Mesenchymal stem cell (in vitro differentiated cells and primary cell): ENCODE measurements at regions not wholly inside any gene's neighbourhood (a gene's known extent, or its start where the extent isn't known, plus 50 kb on each side); places are given as distances from the start of the nearest gene placed in this dataset.

ENCODE experiments used
- DNase-seq: peaks from one replicate; pipeline ENCODE4 v3.0.0-alpha.2; 2013
- H2AFZ ChIP-seq: one replicate; pipeline ENCODE4 v1.6.1; 2013; ENCODE audit warnings: low read depth, mild to moderate bottlenecking, control low read depth, inconsistent platforms, low read length, moderate library complexity
- H2AK5ac ChIP-seq: 2 replicates; pipeline ENCODE4 v1.6.1; 2013; ENCODE audit warnings: low read length, moderate library complexity, mild to moderate bottlenecking, inconsistent platforms; ENCODE audit not compliant: severe bottlenecking
- H2BK120ac ChIP-seq: one replicate; pipeline ENCODE4 v1.6.1; 2013; ENCODE audit warnings: low read depth, mild to moderate bottlenecking, inconsistent platforms, low read length, moderate library complexity
- H2BK12ac ChIP-seq, 2 experiments: one replicate each; pipeline ENCODE4 v1.6.1; 2013; ENCODE audit warnings: inconsistent platforms in 2 of 2, low read length in 2 of 2, mild to moderate bottlenecking in 2 of 2, moderate library complexity in 2 of 2, control low read depth in 1 of 2
- H2BK15ac ChIP-seq: one replicate; pipeline ENCODE4 v1.6.1; 2013; ENCODE audit warnings: mild to moderate bottlenecking, low read depth, inconsistent platforms; ENCODE audit not compliant: poor library complexity, severe bottlenecking
- H2BK5ac ChIP-seq: 2 replicates; pipeline ENCODE4 v1.6.1; 2013; ENCODE audit warnings: low read depth, mild to moderate bottlenecking, low read length, control low read depth, inconsistent platforms; ENCODE audit not compliant: poor library complexity, severe bottlenecking
- H3K14ac ChIP-seq, 2 experiments: one replicate each; pipeline ENCODE4 v1.6.1; 2013; ENCODE audit warnings: inconsistent platforms in 2 of 2, low read length in 2 of 2, control low read depth in 1 of 2, mild to moderate bottlenecking in 1 of 2, moderate library complexity in 1 of 2
- H3K18ac ChIP-seq, 2 experiments: one replicate each; pipeline ENCODE4 v1.6.1; 2013; ENCODE audit warnings: inconsistent platforms in 2 of 2, low read length in 2 of 2, control low read depth in 1 of 2, low read depth in 1 of 2, mild to moderate bottlenecking in 1 of 2
- H3K23ac ChIP-seq, 2 experiments: one replicate each; pipeline ENCODE4 v1.6.1; 2013; ENCODE audit warnings: inconsistent platforms in 2 of 2, low read length in 2 of 2, mild to moderate bottlenecking in 2 of 2, moderate library complexity in 2 of 2, control low read depth in 1 of 2
- H3K27ac ChIP-seq: 2 replicates; pipeline ENCODE4 v1.5.1; 2013; ENCODE audit warnings: mild to moderate bottlenecking, moderate library complexity, low read length, control low read depth, inconsistent platforms; ENCODE audit not compliant: poor library complexity, severe bottlenecking
- H3K27me3 ChIP-seq, 2 experiments: 2 replicates each; pipeline versions ENCODE4 v1.6.1 to v1.7.0; 2013; ENCODE audit warnings: low read length in 2 of 2, mild to moderate bottlenecking in 2 of 2, moderate library complexity in 2 of 2, control low read depth in 1 of 2, inconsistent platforms in 1 of 2; ENCODE audit not compliant: control insufficient read depth in 1 of 2, insufficient read depth in 1 of 2
- H3K36me3 ChIP-seq, 2 experiments: 2 replicates each; pipeline versions ENCODE4 v1.6.1 to v1.7.0; 2013; ENCODE audit warnings: low read length in 2 of 2, control low read depth in 1 of 2, inconsistent platforms in 1 of 2, low read depth in 1 of 2, mild to moderate bottlenecking in 1 of 2; ENCODE audit not compliant: insufficient read depth in 2 of 2, control insufficient read depth in 1 of 2
- H3K4ac ChIP-seq, 2 experiments: one replicate each; pipeline ENCODE4 v1.6.1; 2013; ENCODE audit warnings: inconsistent platforms in 2 of 2, low read length in 2 of 2, mild to moderate bottlenecking in 2 of 2, moderate library complexity in 2 of 2, control low read depth in 1 of 2, low read depth in 1 of 2
- H3K4me1 ChIP-seq: 2 replicates; pipeline ENCODE4 v1.6.1; 2013; ENCODE audit warnings: low read depth, low read length, control low read depth; ENCODE audit not compliant: control insufficient read depth, insufficient read depth
- H3K4me2 ChIP-seq: 2 replicates; pipeline ENCODE4 v1.6.1; 2013; ENCODE audit warnings: low read length, mild to moderate bottlenecking, inconsistent platforms; ENCODE audit not compliant: poor library complexity, severe bottlenecking
- H3K4me3 ChIP-seq, 2 experiments: 2 replicates each; pipeline versions ENCODE4 v1.5.1 to v1.7.0; 2013; ENCODE audit warnings: low read length in 2 of 2, mild to moderate bottlenecking in 2 of 2, control low read depth in 1 of 2, low read depth in 1 of 2; ENCODE audit not compliant: insufficient read depth in 1 of 2
- H3K79me1 ChIP-seq: replicated peaks from 2 replicates; pipeline ENCODE4 v1.6.1; 2013; ENCODE audit warnings: mild to moderate bottlenecking, control low read depth, low read length, inconsistent platforms; ENCODE audit not compliant: poor library complexity, severe bottlenecking
- H3K9ac ChIP-seq: 2 replicates; pipeline ENCODE4 v1.7.0; 2013; ENCODE audit warnings: mild to moderate bottlenecking, low read length, moderate library complexity
- H3K9me3 ChIP-seq: 2 replicates; pipeline ENCODE4 v1.7.0; 2013; ENCODE audit warnings: mild to moderate bottlenecking, low read length; ENCODE audit not compliant: control insufficient read depth
- H4K8ac ChIP-seq: one replicate; pipeline ENCODE4 v1.6.1; 2013; ENCODE audit warnings: inconsistent platforms, mild to moderate bottlenecking, low read length, moderate library complexity
- H4K91ac ChIP-seq: one replicate; pipeline ENCODE4 v1.6.1; 2013; ENCODE audit warnings: mild to moderate bottlenecking, low read length, inconsistent platforms
- WGBS: methylation state at CpG from one replicate; pipeline ENCODE4 v1.1.7; 2013; ENCODE audit warnings: mixed read lengths; 5-methylcytosine and 5-hydroxymethylcytosine counted together

GRCh38 chr2:129009555-129010146 is 691.0 kb upstream of the HS6ST1 start:
- Histone ChIP-seq H3K27me3 (peaks cover 0 to 49% of the 10 kb centered on the region in 2 experiments), H2AFZ (no peak overlapping the region), H2BK12ac (no peak overlapping the region), H3K9me3 (peaks cover 10% of the 10 kb centered on the region), H3K4me3 (no peak overlapping the region), H3K79me1 (no peaks in the 10 kb centered on the region), H3K9ac (no peak overlapping the region), H4K91ac (no peak overlapping the region), H3K27ac (no peak overlapping the region), H3K18ac (no peak overlapping the region), H3K4ac (no peak overlapping the region), H4K8ac (no peak overlapping the region), H3K23ac (no peak overlapping the region), H2BK5ac (no peak overlapping the region), H2BK120ac (no peak overlapping the region), H3K14ac (no peak overlapping the region), H3K4me2 (no peak overlapping the region), H3K4me1 (no peaks in the 10 kb centered on the region), H2AK5ac (no peak overlapping the region), H3K36me3 (no peaks in the 10 kb centered on the region), H2BK15ac (no peak overlapping the region)
- DNase-seq: no peak
- 90% methylated on average over 10 of the region's 11 CpGs for WGBS

GRCh38 chr2:129010262-129010661 is 691.6 kb upstream of the HS6ST1 start:
- Histone ChIP-seq H3K27me3 (peaks cover 0 to 52% of the 10 kb centered on the region in 2 experiments), H3K27ac (no peak overlapping the region), H4K91ac (no peak overlapping the region), H3K9ac (no peak overlapping the region), H2AK5ac (no peak overlapping the region), H3K23ac (no peak overlapping the region), H2AFZ (no peak overlapping the region), H3K79me1 (no peaks in the 10 kb centered on the region), H3K4me1 (no peaks in the 10 kb centered on the region), H3K4me2 (no peak overlapping the region), H2BK5ac (no peak overlapping the region), H3K36me3 (no peaks in the 10 kb centered on the region), H3K9me3 (peaks cover 12% of the 10 kb centered on the region), H2BK120ac (no peak overlapping the region), H2BK12ac (no peak overlapping the region), H4K8ac (no peak overlapping the region), H3K14ac (no peak overlapping the region), H3K4ac (no peak overlapping the region), H3K18ac (no peak overlapping the region), H3K4me3 (no peak overlapping the region), H2BK15ac (no peak overlapping the region)
- DNase-seq: no peak
- 76% methylated on average over 5 of the region's 5 CpGs for WGBS

GRCh38 chr2:129011466-129012061 is 692.9 kb upstream of the HS6ST1 start:
- no peak overlapping the region for H3K4ac ChIP-seq
- H3K79me1 ChIP-seq: no peaks in the 10 kb centered on the region
- H3K9ac ChIP-seq: no peak overlapping the region
- H2BK5ac ChIP-seq: no peak overlapping the region
- no peak overlapping the region for H3K18ac ChIP-seq
- no peak overlapping the region for H2AK5ac ChIP-seq
- H2BK12ac ChIP-seq: no peak overlapping the region
- no peak overlapping the region for H2BK15ac ChIP-seq
- no peak overlapping the region for H3K4me3 ChIP-seq
- H3K36me3 ChIP-seq: no peaks in the 10 kb centered on the region
- H3K9me3 ChIP-seq: peaks cover 12% of the 10 kb centered on the region
- H3K4me2 ChIP-seq: no peak overlapping the region
- H4K91ac ChIP-seq: no peak overlapping the region
- 87% methylated on average over 9 of the region's 9 CpGs for WGBS
- H3K27ac ChIP-seq: no peak overlapping the region
- no peak overlapping the region for H3K23ac ChIP-seq
- H3K4me1 ChIP-seq: no peaks in the 10 kb centered on the region
- H4K8ac ChIP-seq: no peak overlapping the region
- H3K14ac ChIP-seq: no peak overlapping the region
- H3K27me3 ChIP-seq: peaks cover 0 to 52% of the 10 kb centered on the region in 2 experiments
- no peak for DNase-seq
- no peak overlapping the region for H2AFZ ChIP-seq
- H2BK120ac ChIP-seq: no peak overlapping the region

DNA sequence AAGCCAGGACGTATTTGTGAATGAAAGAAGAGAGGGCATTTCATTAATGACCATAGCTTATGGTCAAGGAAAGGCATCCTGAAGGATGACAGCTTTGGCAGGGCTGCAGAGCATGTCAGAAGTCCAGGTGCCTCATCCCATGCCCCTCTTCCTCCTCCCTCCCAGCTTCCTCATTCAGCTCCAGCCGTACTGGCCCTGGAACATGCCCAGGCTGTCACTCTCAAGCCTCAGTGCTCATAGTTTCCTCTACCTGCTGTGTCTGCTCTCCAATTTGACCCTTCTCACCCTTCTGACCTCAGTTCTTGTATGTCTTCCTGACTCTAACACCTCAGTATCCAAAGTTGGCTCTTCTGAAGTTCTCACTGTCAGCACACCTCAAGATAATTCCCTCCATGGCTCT is 695.8 kb upstream of the HS6ST1 start:
- no peak overlapping the region for H2BK12ac ChIP-seq
- no peak overlapping the region for H3K4ac ChIP-seq
- peak overlapping the region; percentile 15 for H4K91ac ChIP-seq
- no peak overlapping the region for H3K9ac ChIP-seq
- H3K23ac ChIP-seq: no peak overlapping the region
- H3K18ac ChIP-seq: no peak overlapping the region
- no peak overlapping the region for H4K8ac ChIP-seq
- peaks cover 0 to 33% of the 10 kb centered on the region in 2 experiments for H3K27me3 ChIP-seq
- no peaks in the 10 kb centered on the region for H3K4me1 ChIP-seq
- no peak for DNase-seq
- H3K79me1 ChIP-seq: no peaks in the 10 kb centered on the region
- H2AK5ac ChIP-seq: no peak overlapping the region
- no peak overlapping the region for H2BK5ac ChIP-seq
- H2AFZ ChIP-seq: no peak overlapping the region
- H3K4me2 ChIP-seq: no peak overlapping the region
- 51% methylated on average over 2 of the region's 2 CpGs for WGBS
- H2BK120ac ChIP-seq: no peak overlapping the region
- H3K36me3 ChIP-seq: no peaks in the 10 kb centered on the region
- no peak overlapping the region for H3K27ac ChIP-seq
- no peak overlapping the region for H3K14ac ChIP-seq
- H3K9me3 ChIP-seq: peaks cover 12% of the 10 kb centered on the region
- H3K4me3 ChIP-seq: no peak overlapping the region
- no peak overlapping the region for H2BK15ac ChIP-seq
